ENCODE measurements at regions not wholly inside any gene's neighbourhood (a gene's known extent, or its start where the extent isn't known, plus 50 kb on each side); places are given as distances from the start of the nearest gene placed in this dataset.

DNA sequence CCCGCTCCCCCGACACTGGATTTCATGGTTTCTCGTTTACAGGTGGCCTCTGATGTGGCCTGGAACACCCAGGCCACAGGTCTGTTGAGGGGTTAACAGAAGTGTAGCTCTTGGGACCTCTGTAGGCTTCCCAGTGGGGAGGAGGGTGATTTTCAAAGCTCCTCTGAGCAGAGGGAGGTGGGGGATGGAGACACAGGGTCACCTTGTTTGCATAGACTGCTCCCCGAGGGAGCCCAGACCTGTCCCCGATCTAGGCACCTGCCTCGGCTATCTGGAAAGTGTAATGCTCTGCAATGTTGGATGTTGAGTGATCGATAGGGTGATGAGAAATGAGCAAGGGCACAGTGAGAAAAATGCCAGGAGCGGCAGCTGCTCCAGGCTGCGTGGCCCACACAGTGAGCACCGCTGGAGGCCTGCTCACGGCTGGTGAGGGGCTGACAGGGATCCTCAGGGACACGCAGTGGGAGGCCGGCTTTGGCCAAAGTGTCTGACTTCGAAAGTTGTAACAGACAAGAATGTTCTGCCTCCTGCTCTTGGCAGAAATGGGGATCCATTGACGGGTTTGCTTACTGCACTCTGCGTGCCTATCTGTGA is 594.1 kb downstream of the BRD1 start:
- CTCF ChIA-PET, result no interaction called here
- H3K4me1 Mint-ChIP-seq, result no peaks in the 10 kb centered on the region
- POLR2A ChIA-PET, result no interaction called here

DNA sequence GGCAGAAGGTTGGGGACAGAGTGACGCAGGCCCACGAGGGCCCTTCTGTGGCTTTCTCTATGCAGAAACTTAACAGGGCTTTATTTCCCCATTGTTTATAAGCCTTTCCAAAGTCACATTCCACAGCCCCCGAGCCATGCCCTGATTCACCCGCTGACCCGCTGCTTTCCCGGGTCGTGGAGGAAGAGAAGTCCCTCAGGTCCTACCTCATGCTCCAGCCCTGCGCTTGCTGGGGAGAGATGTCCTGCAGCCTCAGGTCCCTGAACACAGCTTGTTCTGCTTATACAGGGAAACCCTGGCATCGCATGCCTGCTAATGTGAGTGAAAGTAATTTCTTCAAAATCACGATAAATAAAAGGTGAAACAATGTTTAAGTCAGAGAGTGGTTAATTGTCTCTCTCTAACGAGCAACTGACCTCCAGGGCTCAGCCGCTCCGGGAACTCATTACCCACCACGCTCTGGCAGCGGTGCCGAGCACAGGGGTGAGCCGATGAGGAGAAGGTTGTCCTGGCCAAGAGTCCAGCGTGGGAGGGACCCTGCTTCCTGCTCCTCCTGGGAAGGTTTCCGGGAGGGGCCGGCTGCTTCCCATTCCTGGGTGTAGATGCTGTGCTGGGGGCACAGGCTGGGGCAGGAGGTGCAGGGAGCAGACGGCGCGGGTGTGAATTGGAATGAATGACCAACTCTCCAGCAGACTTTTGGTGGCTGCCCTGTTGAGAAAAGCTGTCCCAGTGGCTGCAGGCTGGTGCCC is 595.2 kb downstream of the BRD1 start:
- Mint-ChIP-seq H3K27ac (no peak overlapping the region), H3K9me3 (no peaks in the 10 kb centered on the region), H3K27me3 (no peaks in the 10 kb centered on the region), H3K36me3 (ENCODE audit: low read depth) (no peaks in the 10 kb centered on the region), H3K4me3 (no peak overlapping the region), H3K4me1 (no peaks in the 10 kb centered on the region)
- ChIA-PET CTCF (no interaction called here), POLR2A (no interaction called here)
- no peak for DNase-seq

More for the DNA sequence above, 594.1 kb downstream of the BRD1 start:
- no peaks in the 10 kb centered on the region for H3K27me3 Mint-ChIP-seq
- no peak for DNase-seq
- no peak overlapping the region for H3K27ac Mint-ChIP-seq
- no peaks in the 10 kb centered on the region for H3K36me3 Mint-ChIP-seq (ENCODE audit: low read depth)
- H3K4me3 Mint-ChIP-seq, result no peak overlapping the region
- no peaks in the 10 kb centered on the region for H3K9me3 Mint-ChIP-seq

DNA sequence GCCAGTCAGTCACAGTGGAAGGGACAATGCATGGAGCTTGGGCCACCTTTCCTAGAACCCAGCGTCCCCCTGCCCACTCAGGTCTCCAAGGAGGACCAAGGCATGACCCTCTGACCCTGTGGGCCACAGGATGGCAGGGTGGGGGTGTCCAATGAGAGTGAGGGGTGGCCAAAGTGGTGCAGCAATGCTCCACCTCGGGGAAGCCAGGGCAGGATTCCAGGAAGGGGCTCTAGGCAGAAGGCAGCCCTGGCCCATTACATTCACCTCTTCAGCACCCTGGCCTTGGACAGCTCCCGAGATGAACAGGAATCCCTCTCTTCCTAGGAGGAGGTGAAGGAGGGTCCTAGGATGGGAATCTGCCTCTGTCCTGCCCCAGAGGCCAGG is 597.5 kb downstream of the BRD1 start:
- no peak for DNase-seq
- no peaks in the 10 kb centered on the region for H3K27me3 Mint-ChIP-seq

DNA sequence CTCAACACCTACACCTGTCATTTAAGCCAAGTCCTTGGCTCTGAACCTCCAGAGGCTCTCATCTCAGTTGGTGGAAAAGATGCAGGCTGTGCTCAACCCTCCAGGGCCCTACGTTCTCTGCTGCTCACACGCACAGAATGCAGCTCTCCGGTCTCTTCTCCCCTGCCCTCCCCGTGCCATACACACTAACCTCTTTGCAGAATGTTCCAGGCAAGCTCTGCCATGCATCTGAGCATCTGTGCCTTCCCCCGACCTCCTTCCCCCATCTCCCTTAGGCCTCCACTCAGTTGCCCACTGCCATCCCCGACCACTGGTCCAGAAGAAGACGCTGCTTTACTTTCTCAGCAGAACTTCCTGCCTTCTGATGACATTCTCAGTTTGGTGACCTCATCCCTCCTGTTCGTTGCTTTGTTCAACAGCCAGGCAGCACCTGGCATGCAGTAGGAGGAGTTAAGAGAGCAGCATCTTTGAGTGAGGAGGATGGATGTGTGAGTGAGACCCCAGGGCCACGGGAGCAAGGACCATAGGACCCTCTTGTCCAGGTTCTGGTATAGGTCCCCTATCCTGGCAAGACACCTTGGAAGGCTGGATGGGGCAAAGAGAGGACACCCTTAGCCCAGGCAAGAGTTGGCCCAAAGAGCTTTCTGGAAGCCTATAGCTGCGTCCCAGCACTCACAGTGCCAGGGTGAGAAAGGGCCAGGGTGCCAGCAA is 598.0 kb downstream of the BRD1 start:
- CTCF ChIA-PET, result no interaction called here
- DNase-seq, result no peak
- H3K27ac Mint-ChIP-seq, result no peak overlapping the region

More for the DNA sequence above, 597.5 kb downstream of the BRD1 start:
- ChIA-PET CTCF (no interaction called here), POLR2A (no interaction called here)
- Mint-ChIP-seq H3K36me3 (ENCODE audit: low read depth) (no peaks in the 10 kb centered on the region), H3K4me1 (no peaks in the 10 kb centered on the region), H3K4me3 (no peak overlapping the region), H3K27ac (no peak overlapping the region), H3K9me3 (no peaks in the 10 kb centered on the region)

DNA sequence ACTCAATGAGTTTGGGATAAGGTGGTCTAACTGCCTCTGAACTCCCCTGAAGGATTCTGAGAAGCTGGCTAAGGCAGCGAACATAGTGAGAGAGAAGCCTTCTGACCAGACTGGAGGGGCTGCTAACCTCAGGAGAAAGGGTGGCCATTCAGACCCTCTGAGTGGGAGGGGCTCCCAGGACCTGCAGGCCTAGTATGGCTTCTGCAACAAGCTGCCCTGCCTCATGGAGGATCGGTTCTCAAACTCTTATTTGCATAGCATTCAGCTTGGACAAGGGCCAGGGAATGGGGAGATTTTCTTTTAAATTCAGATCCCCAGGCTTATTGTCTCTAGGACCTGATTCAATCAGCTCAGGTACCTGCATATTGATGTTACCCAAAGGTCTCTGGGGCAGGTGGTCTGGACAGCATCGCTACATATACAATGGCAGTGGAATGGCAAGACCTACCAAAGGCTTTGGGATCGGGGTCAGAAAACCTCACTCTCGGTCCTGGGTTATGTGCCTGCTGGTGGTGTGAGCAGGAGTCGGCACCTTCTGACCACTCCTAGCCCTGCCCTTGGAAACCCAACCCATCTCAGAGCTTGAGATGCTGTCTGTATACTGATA is 599.1 kb downstream of the BRD1 start:
- ChIA-PET POLR2A (no interaction called here), CTCF (no interaction called here)
- Mint-ChIP-seq H3K9me3 (no peaks in the 10 kb centered on the region), H3K36me3 (ENCODE audit: low read depth) (no peaks in the 10 kb centered on the region), H3K4me3 (no peak overlapping the region), H3K27me3 (peaks cover under 1% of the 10 kb centered on the region), H3K4me1 (no peaks in the 10 kb centered on the region), H3K27ac (no peak overlapping the region)
- DNase-seq, result no peak

More for the DNA sequence above, 598.0 kb downstream of the BRD1 start:
- Mint-ChIP-seq H3K4me1 (no peaks in the 10 kb centered on the region), H3K36me3 (ENCODE audit: low read depth) (no peaks in the 10 kb centered on the region), H3K4me3 (no peak overlapping the region), H3K9me3 (no peaks in the 10 kb centered on the region), H3K27me3 (no peaks in the 10 kb centered on the region)
- POLR2A ChIA-PET, result no interaction called here

DNA sequence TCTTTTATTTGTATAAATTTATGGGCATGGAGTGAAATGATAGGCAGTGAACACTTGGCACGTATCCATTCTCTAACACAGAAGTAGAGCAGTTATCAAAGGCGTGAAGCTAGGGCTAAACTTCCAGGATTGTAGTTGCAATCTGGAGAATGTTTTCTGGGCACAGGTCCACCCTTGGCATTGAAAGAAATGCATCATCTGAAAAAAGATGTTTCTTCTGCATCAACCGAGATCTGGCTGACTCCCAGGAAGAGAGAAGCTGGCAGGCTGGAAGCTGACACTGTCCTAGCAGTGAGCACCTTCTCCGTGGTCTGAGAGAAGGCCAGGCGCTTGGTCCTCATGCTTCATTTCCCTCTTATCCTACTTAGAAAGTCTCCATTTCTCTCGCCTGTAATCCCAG is 600.0 kb downstream of the BRD1 start:
- ChIA-PET POLR2A (no interaction called here), CTCF (no interaction called here)
- no peak for DNase-seq
- Mint-ChIP-seq H3K4me1 (no peaks in the 10 kb centered on the region), H3K9me3 (no peaks in the 10 kb centered on the region), H3K27me3 (peaks cover 8% of the 10 kb centered on the region), H3K27ac (no peak overlapping the region), H3K36me3 (ENCODE audit: low read depth) (no peaks in the 10 kb centered on the region), H3K4me3 (no peak overlapping the region)

DNA sequence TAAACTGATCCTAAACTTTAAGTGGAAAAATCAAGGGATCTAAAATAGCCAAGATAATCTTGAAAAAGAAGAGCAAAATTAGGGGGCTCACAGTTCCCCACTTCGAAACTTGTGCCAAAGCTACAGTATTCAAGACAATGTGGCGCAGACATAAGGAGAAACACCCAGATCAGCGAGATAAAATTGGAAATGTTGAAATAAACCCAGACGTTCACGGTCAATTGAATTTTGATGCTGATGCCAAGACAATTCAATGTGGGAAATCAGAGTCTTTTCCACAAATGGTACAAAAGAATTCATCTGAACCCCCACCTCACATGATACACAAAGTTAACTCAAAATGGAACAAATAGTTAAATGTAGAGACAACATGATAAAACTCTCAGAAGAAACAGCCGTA is 601.6 kb downstream of the BRD1 start:
- ChIA-PET POLR2A (no interaction called here), CTCF (no interaction called here)
- H3K9me3 Mint-ChIP-seq, result no peaks in the 10 kb centered on the region
- H3K27ac Mint-ChIP-seq, result no peak overlapping the region
- no peak overlapping the region for H3K4me3 Mint-ChIP-seq
- H3K36me3 Mint-ChIP-seq (ENCODE audit: low read depth), result no peaks in the 10 kb centered on the region
- H3K4me1 Mint-ChIP-seq, result no peaks in the 10 kb centered on the region
- no peak for DNase-seq
- peaks cover 11% of the 10 kb centered on the region for H3K27me3 Mint-ChIP-seq

DNA sequence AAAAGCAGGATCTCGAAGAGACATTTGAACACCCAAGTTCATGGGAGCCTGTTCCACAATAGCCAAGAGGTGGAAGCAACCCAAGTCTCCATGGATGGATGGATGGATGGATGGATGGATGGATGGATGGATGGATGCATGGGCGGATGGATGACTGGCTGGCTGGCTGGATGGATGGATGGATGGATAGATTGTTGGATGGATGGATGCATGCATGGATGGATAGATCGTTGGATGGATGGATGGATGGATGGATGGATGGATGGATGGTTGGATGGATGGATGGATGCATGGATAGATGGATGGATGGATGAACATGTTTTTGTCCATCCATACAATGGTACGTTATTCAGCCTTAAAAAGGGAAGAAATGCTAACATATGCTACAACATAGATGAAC is 603.4 kb downstream of the BRD1 start:
- DNase-seq, result no peak
- H3K9me3 Mint-ChIP-seq, result no peaks in the 10 kb centered on the region
- POLR2A ChIA-PET, result no interaction called here
- no peak overlapping the region for H3K27ac Mint-ChIP-seq
- H3K27me3 Mint-ChIP-seq, result peaks cover 14% of the 10 kb centered on the region
- no peaks in the 10 kb centered on the region for H3K4me1 Mint-ChIP-seq
- no peak overlapping the region for H3K4me3 Mint-ChIP-seq
- no peaks in the 10 kb centered on the region for H3K36me3 Mint-ChIP-seq (ENCODE audit: low read depth)
- CTCF ChIA-PET, result no interaction called here

DNA sequence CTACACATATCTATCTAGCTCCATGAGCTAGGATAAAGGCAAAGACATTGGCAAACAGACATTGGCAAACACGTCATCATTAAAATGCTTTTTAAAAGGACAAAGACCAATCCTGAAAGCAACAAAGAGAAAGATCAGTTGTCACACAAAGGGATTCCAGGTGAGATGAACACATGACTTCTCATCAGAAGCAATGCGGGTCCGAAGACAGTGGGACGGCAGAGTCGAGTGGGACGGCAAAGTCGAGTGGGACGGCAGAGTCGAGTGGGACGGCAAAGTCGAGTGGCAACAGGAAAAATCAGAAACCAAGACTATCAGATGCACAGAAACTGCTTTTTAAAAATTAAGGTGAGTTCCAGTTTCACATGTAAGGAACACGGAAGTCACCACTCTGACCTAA is 609.5 kb downstream of the BRD1 start:
- Mint-ChIP-seq H3K4me1 (no peaks in the 10 kb centered on the region), H3K27me3 (peaks cover 13% of the 10 kb centered on the region), H3K27ac (no peak overlapping the region), H3K9me3 (peaks cover 7% of the 10 kb centered on the region), H3K4me3 (no peak overlapping the region), H3K36me3 (ENCODE audit: low read depth) (no peaks in the 10 kb centered on the region)
- DNase-seq, result no peak
- ChIA-PET POLR2A (no interaction called here), CTCF (no interaction called here)

DNA sequence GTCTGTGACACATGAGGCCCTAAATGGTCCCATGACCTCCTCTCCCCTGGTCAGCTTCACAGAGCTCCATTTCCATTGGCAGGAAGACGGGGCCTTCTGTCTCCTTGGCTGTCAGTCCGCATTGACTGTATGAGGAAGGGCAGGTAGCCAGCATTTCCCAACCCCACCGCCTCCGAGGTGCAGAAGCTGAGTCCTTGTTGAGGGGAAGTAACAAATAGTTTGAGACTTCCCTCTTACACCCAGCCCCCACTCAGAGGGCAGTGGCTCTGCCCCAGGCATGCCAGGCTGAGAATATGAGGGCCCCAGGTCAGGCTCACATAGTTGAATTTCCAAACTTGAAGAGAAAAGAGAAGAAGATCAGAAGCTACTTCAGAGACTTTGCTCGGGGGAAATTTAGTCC is 611.1 kb downstream of the BRD1 start:
- no peak for DNase-seq
- ChIA-PET POLR2A (no interaction called here), CTCF (no interaction called here)
- Mint-ChIP-seq H3K27ac (no peak overlapping the region), H3K4me1 (no peaks in the 10 kb centered on the region), H3K27me3 (peaks cover 6% of the 10 kb centered on the region), H3K9me3 (peaks cover 7% of the 10 kb centered on the region), H3K36me3 (ENCODE audit: low read depth) (no peaks in the 10 kb centered on the region), H3K4me3 (no peak overlapping the region)

DNA sequence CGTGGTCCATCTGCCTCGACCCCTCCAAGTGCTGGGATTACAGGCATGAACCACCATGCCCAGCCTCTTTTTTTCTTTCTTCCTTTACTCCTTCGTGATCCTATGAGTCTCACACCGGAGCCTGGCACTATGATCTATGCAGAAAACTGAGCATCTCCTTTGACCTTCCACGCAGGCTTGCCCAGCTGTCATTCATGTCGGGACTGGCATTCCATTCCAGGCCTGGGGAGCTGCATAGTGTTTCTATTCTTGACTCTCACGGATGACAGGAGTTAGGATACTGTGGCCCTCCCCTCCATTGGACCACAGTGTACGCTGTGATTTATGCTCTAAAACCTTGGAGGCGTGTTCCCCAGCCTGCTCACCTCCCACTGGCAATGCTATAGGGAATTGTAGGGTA is 611.8 kb downstream of the BRD1 start:
- no peak for DNase-seq
- ChIA-PET POLR2A (no interaction called here), CTCF (no interaction called here)
- Mint-ChIP-seq H3K4me1 (no peaks in the 10 kb centered on the region), H3K27me3 (peaks cover 6% of the 10 kb centered on the region), H3K9me3 (peaks cover 7% of the 10 kb centered on the region), H3K36me3 (ENCODE audit: low read depth) (no peaks in the 10 kb centered on the region), H3K27ac (no peak overlapping the region), H3K4me3 (no peak overlapping the region)

DNA sequence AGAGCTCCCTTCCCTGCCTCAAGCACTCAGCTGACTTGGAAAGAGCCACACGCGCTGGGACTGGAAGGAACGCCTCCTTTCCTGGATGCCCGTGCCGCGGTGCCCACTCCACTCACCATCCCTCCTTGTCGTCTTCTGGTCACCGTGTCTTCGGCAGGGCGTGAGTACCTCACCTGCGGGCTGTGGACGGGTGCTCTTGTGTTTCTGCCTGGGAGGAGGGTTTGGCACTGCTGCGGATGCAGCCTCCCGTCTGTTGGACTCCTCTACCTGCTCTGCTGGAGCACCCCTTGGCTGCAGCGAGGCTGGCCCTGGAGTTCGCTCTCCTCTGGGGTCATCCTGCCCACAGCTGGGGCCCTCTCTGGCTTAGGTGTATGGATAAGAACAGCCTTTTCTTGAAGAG is 612.7 kb downstream of the BRD1 start:
- peaks cover 6% of the 10 kb centered on the region for H3K27me3 Mint-ChIP-seq
- no peak for DNase-seq
- CTCF ChIA-PET, result no interaction called here
- peaks cover 7% of the 10 kb centered on the region for H3K9me3 Mint-ChIP-seq
- H3K4me3 Mint-ChIP-seq, result no peak overlapping the region
- POLR2A ChIA-PET, result no interaction called here
- H3K27ac Mint-ChIP-seq, result no peak overlapping the region
- H3K4me1 Mint-ChIP-seq, result no peaks in the 10 kb centered on the region
- no peaks in the 10 kb centered on the region for H3K36me3 Mint-ChIP-seq (ENCODE audit: low read depth)

DNA sequence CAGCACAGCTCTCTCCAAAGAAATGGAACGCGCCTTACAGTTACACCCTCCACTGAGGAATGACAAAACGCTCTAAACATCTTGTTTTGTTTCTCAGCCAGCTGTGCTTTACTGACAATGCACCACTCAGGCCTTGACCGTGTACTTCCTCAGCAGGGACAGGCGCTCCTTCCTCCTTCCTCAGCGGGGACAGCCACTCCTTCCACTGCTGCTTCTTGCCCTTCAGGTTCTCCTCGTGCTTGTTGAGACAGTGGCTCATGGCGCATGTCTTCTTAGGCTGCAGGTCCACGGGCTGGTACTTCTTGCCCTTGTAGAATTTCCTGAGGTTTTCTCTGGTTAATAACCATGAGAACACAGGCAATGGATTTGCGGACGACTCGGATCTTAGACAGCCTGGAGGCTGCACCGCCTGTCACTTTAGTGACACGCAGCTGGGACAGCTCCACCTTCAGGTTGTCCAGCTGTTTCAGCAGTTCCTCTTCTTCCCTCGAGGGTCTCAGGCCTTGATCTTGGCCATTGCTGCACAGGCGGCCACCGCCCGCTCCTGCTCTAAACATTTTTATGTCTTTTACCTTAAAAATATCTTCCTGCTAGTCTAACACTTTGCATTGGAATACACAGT is 613.8 kb downstream of the BRD1 start:
- H3K27ac Mint-ChIP-seq, result no peak overlapping the region
- CTCF ChIA-PET, result no interaction called here
- H3K27me3 Mint-ChIP-seq, result peaks cover 4% of the 10 kb centered on the region
- no peaks in the 10 kb centered on the region for H3K36me3 Mint-ChIP-seq (ENCODE audit: low read depth)
- POLR2A ChIA-PET, result no interaction called here
- H3K9me3 Mint-ChIP-seq, result peaks cover 7% of the 10 kb centered on the region
- H3K4me1 Mint-ChIP-seq, result no peaks in the 10 kb centered on the region
- DNase-seq, result no peak
- H3K4me3 Mint-ChIP-seq, result no peak overlapping the region

All from activated CD4-positive, alpha-beta T cell treated with anti-CD3 and anti-CD28 coated beads, Interleukin-2, amount 10 ng/mL, durations not matched to agents 7 days and 5 days (primary cell).